GM18517 (cell line): ENCODE measurements at regions not wholly inside any gene's neighbourhood (a gene's known extent, or its start where the extent isn't known, plus 50 kb on each side); places are given as distances from the start of the nearest gene placed in this dataset.
A peak's percentile ranks its signal among the peaks of the same experiment; 100 is the strongest.
"Not testable (repeated sequence)": the region's sequence is repeated elsewhere in the genome, so short reads cannot be mapped to it uniquely, and the experiment has no call there.

Source experiments
- ATAC-seq: cut with Tn5 transposase; IDR thresholded peaks from one replicate; pipeline ENCODE4 v1.9.1; 2021; ENCODE audit warnings: mild to moderate bottlenecking, moderate library complexity; ENCODE audit not compliant: unreplicated experiment

DNA sequence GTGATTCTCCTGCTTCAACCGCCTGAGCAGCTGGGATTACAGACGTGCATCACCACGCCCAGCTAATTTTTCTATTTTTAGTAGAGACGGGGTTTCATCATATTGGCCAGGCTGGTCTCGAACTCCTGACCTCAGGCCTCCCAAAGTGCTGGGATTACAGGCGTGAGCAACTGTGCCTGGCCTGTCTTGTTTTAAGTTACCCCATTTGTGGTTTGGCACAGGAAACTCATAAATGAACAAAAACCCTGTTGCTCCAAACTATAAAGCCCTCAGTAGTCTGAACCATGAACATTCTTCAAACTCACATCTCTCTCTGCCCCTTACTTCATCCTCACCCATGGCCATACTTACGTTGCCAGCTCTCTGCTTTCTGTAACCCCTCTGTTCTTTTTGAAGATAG lies 61.7 kb downstream of the RHOU start:
- not testable (repeated sequence) for ATAC-seq

DNA sequence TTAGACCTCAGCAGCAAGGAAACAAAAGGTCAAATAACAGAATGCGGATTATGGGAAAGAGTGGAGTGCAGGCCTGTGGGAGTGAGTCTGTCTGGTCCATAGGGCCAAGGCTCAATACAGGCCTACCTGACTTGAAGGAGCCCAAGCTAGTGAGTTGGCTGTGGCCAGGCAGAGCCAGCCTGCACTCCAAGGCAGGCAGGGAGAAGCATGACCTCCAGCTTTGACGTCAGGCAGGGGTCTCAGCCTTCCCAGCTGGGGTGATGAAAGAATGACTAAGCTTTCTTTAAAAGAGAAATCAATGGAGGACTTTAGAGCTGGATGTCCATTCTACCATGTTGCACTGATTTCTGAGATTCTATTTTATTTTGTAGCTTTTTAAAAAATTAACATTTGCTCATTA lies 62.8 kb downstream of the RHOU start:
- ATAC-seq: no peak

DNA sequence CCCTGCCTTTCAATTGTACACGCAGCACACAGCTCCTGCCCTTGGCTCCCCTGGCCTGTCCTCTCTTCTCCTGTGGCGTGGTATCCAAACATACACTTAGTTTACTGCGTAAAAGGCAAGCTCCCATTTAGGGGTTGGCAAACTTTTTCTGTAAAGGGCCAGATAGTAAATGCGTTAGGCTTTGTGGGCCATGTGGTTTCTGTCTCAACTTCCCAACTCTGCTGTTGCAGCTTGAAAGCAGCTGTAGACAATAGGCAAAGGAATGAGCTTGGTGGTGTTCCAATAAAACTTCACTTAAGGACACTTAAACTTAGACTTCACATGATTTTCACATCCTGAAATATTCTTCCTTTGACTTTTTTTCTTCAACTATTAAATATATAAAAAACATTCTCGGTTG lies 63.3 kb downstream of the RHOU start:
- no peak for ATAC-seq

DNA sequence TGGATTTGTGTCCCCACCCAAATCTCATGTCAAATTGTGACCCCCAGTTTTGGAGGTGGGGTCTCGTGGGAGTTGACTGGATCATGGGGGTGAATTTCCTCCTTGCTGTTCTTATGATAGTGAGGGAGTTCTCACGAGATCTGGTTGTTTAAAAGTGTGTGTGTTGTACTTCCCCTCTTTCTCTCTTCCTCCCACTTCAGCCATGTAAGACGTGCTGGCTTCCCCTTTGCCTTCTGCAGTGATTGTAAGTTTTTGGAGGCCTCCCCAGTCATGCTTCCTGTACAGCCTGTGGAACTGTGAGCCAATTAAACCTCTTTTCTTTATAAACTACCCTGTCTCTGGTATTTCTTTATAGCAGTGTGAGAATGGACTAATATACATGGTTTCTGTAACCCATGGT lies 64.6 kb downstream of the RHOU start:
- ATAC-seq: no peak

DNA sequence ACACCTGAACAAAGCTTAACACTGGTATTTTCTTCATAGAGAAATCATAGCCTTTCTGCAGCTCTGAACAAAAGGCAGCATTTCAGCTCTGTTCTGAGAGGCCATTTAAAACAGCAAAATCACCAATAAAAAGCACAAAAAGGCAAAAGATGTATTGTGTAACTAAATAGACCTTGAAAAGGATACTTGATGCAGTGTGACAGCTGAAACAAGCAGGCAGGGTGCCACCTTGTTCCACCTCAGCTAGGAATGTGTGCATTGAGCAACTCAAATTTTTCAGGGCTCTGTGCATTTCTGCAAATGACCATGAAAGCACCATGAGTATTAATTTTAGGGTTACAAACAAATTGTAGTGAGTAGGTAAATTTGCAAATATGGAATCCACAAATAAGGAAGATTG lies 65.8 kb downstream of the RHOU start:
- no peak for ATAC-seq

DNA sequence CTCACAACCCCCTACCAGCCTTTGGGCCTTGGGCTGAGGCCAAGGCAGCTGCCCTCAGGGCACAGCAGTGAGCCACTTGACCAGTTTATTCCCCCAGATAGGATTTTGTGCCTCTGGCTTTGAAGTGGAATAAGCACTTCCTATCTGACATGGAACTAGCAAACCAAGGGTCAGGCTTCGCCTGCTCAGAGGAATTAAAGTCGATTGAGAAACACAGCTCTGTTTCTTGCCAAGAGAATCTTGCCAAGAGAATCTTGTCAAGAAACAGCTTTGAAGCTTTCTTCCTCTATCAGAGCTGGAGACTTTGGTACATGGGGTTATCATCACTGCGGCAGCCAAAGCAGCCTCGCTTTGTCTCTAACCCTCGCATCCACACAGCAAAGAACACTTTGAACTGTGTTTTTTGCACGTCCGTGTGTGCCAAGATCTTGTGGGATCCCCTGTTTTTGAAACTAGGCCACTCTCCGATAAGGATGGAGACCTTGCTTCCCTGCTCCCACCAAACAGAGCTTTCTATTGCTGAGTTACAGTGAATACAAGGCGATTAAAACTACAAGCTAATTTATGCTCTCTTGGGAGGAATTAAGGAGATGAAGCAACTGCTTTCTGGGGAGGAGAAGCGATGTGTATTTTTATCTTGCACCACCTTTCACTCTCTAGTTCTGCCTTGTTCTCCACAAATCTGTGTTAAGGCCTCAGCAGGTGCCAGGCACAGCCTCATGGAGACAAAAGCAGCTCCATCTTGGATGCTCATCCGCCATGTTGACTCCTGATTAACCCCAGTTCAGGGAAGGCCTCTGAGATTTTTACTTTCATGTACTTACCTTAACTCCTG lies 67.3 kb downstream of the RHOU start:
- ATAC-seq: no peak

DNA sequence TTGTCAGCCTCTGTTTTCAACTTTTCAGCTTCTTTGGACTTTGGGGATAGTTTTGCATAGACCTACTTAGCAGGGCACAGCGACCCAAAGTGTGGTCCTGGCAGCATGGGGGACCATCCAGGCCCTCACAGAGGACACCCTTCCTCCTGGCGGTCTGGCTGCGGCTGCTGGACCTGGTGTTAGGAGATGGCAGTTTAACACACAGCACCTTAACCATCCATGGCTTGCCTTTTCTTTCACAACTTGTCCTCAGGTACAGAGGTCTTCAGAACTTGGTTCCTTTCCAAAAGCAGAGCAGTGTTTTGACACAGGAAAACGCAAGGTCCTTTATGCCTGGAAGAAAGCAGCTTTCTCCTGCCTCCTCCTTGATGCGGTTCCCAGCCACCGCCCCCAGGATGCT lies 68.1 kb downstream of the RHOU start:
- ATAC-seq: no peak

GRCh38 chr1:228804173-228804572 lies 68.9 kb downstream of the RHOU start:
- ATAC-seq: no peak

- no peak for ATAC-seq
Observed at GRCh38 chr1:228804640-228805413, 69.5 kb downstream of the RHOU start.

DNA sequence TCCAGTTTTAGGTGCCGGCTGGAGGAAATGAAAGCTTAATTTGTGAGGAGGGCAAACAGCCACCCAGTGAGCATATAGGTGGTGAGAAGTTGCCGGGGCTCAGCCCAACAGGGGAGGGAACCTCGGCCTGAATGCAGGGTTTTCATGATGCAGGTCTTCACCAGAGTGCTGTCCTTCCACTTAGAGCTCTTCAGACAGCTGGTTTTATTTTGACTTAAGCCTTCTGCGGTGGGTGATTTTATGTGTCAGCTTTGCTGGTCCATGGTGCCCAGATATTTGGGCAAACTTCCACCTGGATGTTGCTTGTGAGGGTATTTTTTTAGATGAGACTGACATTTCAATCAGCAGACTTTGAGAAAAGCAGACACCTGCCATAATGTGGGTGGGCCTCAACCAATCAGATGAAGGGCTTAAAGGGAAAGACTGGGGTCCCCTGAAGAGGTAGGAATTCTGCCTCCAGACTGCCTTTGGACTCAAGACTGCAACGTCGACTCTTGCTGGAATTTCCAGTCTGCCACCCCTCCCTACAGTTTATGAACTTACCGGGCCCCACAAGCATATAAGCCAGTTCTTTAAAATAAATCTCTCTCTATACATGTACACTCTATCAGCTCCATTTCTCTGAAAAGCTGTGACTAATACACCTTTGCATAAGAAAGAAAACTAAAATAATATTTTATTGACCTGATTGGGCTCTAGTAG lies 72.8 kb downstream of the RHOU start:
- ATAC-seq: no peak

GRCh38 chr1:228809621-228810394 lies 74.5 kb downstream of the RHOU start:
- no peak for ATAC-seq

DNA sequence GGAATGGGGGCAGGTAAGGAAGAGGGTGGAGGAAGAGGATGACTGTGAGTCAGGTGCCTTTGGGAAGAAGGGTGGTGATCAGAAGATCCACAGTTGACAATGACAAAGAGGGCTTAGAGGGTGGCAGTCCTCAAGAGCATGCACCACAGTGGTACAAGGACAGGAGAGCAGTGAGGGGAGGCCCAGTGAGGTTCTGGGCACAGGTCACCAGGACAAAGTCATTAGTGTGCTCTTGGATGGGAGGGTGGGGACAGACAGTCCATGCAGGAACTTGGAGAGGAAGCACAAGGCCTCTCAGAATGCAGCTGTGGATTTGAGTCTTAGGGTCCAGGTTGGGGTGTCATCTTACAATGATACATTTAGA lies 75.1 kb downstream of the RHOU start:
- ATAC-seq: no peak

DNA sequence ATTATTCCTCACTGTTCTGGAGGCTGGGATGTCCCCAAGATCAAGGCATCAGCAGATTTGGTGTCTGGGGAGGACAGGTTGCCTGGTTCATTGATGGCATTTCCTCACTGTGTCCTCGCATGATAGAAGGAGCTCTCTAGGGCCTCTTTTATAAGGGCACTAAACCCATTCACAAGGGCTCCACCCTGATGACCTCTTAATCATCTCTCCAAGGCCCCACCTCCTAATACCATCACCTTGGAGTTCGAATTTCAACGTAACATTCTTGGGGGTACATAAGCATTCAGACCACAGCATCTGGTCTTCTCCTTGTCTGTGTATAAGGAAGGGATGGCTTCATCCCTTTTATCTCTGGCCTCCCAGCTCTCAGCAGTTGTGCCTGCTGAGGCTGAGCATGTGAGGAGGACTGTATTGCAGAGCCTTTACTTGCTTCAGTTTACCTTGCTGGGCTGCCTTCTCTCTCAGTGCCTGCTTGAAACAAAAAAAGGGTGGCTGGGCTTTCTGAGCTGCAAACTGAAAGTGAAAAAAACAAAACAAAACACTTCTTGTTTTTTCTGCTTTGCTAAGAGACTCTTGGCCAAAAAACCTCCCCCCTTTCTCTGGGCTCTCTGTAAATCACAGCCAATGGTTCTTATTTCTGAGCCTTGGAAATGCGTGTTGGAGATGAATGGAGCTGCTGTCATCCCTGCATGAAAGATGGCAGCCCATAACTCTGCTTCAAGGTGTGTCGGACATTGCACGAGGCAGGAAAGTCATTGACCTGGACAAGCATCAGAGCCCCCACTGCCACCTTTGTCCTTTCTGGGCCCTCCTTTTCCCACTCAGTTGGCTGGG lies 75.8 kb downstream of the RHOU start:
- ATAC-seq: peak; percentile 55

- no peak for ATAC-seq
Observed at GRCh38 chr1:228811712-228812305, 76.5 kb downstream of the RHOU start.

DNA sequence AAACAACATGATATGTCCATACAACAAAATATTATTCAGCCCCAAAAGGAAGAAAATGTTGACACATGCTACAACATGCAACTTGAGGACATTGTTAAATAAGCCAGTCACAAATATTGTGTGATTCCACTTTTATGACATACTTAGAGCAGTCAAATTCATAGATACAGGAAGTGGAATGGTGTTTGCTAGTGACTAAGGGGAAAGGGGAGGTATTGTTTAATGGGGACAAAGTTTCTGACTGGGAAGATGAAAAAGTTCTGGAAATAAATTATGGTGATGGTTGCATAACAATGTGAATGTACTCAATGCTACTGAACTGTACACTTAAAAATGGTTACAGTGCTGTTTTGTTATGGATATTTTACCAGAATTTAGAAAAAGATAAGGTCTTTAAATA lies 77.7 kb downstream of the RHOU start:
- no peak for ATAC-seq

DNA sequence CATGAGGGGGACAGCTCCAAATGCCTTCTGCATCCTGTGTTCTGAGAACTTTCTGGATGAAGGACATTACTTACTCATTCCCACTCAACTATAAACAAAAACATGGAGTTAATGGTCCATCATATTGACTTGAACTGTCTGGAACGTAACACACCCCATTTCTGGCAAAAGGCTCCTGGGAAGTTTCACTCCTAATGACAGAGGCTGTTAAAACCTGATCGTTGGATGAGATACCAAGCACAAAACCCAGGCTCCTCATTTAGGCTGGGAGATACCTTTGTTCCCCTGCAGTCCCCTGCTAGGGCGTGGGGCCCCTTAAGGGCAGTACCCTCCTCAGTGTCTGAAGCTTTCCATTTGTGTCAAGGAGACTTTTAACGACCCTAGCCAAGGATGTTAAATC lies 78.9 kb downstream of the RHOU start:
- ATAC-seq: no peak

DNA sequence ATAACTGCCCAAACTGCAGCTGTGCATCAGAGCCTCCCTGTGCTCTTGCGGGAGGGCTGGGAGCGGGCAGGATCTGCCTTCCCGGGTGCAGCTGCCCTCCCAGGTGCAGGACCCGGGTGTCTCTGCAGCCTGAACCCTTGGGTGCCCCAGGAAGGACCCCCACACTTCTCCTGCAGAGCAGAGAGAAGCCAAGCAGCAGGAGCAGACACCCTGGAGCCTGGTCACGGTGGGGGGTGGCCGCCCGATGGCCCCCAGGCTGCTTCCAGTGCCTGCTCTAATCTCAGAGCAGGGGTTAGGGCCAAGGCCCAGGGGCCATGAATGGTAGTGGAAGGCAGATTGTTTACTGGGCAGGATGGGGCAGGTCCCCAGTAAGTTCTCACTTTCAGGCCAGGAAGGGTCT lies 83.0 kb downstream of the RHOU start:
- ATAC-seq: no peak

DNA sequence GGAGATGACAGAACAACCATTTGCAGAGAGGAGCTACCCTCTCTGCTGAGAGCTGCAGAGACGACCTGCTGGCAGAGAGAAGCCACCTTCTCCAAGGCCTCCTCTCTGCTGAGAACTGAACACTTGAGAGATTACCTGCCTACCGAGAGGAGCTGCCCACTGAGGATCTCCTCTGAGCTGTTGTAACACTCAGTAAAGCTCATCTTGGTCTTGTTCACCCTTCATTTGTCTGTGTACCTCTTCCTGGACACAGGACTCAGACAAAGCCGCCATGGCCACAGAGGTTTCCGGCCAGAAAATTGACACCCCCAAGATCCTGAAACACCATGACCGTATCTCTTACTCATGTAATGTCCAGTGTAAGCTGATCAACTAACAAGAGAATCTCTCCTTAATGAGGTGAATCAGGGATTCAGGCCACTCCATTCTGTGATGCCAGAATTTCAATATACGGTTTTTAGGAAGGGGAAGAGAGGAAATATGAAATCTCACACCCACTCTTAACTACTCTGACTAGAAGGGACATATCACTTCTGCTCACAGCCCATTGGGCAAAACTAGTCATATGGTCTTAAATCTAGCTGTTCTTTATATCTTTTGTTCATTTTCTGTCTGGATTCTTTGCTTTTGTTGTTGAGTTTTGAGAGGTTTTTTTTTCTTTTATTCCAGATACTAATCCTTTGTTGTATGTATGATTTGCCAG lies 83.8 kb downstream of the RHOU start:
- no peak for ATAC-seq

DNA sequence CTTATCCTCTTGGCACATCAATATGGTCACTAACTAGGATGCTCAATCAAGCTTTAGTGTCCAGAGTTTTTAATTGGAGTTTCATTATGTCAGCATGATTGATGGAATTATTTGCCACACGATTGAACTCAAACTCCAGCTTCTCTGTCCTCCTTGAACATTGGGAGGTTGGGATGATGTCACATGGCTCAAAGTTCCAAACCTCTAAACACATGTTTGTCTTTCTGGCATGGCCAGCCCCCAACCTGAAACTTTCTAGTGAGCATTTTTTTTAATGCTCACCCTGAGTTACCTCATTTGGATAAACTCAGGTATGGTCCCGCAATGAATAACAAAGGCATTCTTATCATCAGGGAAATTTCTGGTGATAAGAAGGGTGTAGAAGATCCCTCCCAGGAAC lies 86.0 kb downstream of the RHOU start:
- no peak for ATAC-seq
